ENCODE measurements at regions not wholly inside any gene's neighbourhood (a gene's known extent, or its start where the extent isn't known, plus 50 kb on each side); places are given as distances from the start of the nearest gene placed in this dataset.

- TF ChIP-seq CTCF (conservative IDR thresholded peaks at IDR 0.05; ENCODE audit: low read depth, low read length) (no peak), POLR2A (IDR thresholded peaks at IDR 0.05; ENCODE audit: low read depth, low read length) (no peak), CEBPB (IDR thresholded peaks at IDR 0.05; ENCODE audit: low read depth, low read length) (no peak), RFX5 (IDR thresholded peaks at IDR 0.05; ENCODE audit: low read depth, low read length) (no peak)
These were observed 372.8 kb upstream of the CELF2 start for GRCh38 chr10:10644676-10645385.

Data from IMR-90 (cell line).